Upper lobe of left lung (tissue), 4 donors: ENCODE measurements at regions not wholly inside any gene's neighbourhood (a gene's known extent, or its start where the extent isn't known, plus 50 kb on each side); places are given as distances from the start of the nearest gene placed in this dataset.

Experiments
- EP300 ChIP-seq, 4 donors: sonication (generic); formaldehyde crosslinking; IDR thresholded peaks; one replicate each; pipeline ENCODE4 v1.5.1; 2017; ENCODE audit warnings: antibody characterized with exemption in 4 of 4, control low read depth in 2 of 4
- TF ChIP-seq, protein P1 (sequence below), 6 experiments: fragments of 450-650 bp in 4 of 6; fragments of 200-600 bp in 2 of 6; sonication (generic) in 2 of 6; IDR thresholded peaks; one replicate each; pipeline ENCODE4 v1.5.1; 2016 to 2019; ENCODE audit warnings: antibody characterized with exemption in 6 of 6

DNA sequence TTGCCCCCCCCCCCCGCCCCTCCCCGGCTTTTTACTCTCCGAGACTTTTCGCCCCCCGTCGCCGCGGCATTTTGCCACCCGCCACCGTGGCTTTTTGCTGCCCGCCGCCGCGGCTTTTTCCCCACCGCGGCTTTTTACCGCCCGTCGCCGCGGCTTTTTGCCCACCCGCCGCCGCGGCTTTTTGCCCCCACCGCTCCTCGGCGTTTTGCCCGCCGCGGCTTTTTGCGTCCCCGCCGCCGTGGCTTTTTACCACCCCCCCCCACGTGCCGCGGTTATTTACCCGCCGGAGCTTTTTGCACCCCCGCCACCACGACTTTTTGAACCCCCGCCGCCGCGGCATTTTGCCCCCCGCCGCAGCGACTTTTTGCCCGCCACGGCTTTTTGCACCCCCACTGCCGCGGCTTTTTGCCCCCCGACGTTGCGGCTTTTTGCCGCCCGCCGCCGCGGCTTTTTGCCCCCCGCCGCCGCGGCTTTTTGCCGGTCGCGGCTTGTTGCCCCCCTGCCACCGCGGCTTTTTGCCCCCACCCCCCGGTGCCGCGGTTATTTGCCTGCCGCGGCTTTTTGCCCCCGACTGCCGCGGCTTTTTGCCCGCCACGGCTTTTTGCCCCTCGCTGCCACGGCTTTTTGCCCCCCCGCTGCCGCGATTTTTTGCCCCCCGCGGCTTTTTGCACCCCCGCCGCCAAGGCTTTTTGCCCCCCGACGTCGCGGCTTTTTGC lies 461.1 kb downstream of the ZNF33B start:
- TF ChIP-seq, protein P1, sequence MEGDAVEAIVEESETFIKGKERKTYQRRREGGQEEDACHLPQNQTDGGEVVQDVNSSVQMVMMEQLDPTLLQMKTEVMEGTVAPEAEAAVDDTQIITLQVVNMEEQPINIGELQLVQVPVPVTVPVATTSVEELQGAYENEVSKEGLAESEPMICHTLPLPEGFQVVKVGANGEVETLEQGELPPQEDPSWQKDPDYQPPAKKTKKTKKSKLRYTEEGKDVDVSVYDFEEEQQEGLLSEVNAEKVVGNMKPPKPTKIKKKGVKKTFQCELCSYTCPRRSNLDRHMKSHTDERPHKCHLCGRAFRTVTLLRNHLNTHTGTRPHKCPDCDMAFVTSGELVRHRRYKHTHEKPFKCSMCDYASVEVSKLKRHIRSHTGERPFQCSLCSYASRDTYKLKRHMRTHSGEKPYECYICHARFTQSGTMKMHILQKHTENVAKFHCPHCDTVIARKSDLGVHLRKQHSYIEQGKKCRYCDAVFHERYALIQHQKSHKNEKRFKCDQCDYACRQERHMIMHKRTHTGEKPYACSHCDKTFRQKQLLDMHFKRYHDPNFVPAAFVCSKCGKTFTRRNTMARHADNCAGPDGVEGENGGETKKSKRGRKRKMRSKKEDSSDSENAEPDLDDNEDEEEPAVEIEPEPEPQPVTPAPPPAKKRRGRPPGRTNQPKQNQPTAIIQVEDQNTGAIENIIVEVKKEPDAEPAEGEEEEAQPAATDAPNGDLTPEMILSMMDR (IDR thresholded peaks at IDR 0.05) = no peak
- TF ChIP-seq EP300 (IDR thresholded peaks at IDR 0.05) = no peak
